ENCODE measurements at regions not wholly inside any gene's neighbourhood (a gene's known extent, or its start where the extent isn't known, plus 50 kb on each side); places are given as distances from the start of the nearest gene placed in this dataset.
"Not testable (repeated sequence)": the region's sequence is repeated elsewhere in the genome, so short reads cannot be mapped to it uniquely, and the experiment has no call there.

DNA sequence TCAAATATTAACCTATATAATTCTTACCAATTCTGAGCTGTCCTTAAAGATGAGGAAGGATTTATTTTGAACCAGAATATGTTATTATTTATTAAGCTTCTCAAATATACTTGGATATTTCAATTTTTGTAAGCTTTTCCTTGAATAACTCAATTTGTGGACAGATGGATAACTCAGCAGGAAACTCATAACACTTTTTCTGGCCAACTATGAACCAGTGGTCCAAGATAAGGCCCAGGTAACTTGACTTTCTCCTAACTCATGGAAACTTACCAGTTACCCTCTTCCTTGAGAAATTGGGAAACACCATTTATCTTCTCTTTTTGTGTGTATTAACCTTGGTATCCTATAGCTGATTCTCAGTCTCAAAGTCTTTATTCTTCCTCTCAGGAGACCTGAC, 427.5 kb upstream of the SYNCRIP start:
- no peak for DNase-seq (ENCODE audit: low spot score)

DNA sequence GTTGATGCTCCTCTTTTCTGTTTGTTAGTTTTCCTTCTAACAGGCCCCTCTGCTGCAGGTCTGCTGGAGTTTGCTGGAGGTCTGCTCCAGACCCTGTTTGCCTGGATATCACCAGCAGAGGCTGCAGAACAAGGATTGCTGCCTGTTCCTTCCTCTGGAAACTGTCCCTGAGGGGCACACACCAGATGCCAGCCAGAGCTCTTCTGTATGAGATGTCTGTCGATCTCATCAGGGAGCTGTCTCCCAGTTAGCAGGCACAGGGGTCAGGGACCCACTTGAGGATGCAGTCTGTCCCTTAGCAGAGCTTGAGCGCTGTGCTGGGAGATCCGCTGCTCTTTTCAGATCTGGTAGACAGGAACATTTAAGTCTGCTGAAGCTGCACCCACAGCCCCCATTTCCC, 422.3 kb upstream of the SYNCRIP start:
- not testable (repeated sequence) for DNase-seq (ENCODE audit: low spot score)

DNA sequence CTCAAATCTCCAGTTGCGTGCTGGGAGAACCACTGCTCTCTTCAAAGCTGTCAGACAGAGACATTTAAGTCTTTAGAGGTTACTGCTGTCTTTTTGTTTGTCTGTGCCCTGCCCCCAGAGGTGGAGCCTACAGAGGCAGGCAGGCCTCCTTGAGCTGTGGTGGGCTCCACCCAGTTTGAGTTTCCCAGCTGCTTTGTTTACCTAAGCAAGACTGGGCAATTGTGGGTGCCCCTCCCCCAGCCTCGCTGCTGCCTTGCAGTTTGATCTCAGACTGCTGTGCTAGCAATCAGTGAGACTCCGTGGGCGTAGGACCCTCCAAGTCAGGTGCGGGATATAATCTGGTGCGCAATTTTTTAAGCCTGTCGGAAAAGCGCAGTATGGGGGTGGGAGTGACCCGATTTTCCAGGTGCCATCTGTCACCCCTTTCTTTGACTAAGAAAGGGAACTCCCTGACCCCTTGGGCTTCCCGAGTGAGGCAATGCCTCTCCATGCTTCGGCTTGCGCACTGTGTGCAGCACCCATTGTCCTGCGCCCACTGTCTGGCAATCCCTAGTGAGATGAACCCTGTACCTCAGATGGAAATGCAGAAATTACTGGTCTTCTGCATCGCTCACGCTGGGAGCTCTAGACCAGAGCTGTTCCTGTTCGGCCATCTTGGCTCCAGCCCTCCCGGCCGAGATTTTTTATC, 414.8 kb upstream of the SYNCRIP start:
- DNase-seq (ENCODE audit: low spot score), result not testable (repeated sequence)

DNA sequence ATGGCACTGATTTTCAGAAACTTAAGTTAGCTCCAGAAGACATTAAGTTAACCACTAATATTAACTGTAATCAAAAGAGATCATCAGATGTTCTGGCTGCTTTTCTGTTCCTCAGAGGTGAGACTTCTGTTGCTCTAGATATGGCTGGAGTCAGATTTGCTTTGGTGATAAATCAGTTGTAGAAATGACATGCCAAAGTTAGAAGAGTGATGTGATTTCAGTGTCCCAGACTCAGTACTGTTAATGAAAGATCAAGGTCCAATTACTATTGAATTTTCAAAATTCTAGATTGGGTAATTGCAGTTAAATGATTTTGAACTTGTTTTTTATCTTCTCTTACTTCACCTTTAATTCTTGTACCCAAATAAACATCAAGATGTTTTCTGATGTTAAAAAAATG, 402.4 kb upstream of the SYNCRIP start:
- DNase-seq (ENCODE audit: low spot score), result no peak

DNA sequence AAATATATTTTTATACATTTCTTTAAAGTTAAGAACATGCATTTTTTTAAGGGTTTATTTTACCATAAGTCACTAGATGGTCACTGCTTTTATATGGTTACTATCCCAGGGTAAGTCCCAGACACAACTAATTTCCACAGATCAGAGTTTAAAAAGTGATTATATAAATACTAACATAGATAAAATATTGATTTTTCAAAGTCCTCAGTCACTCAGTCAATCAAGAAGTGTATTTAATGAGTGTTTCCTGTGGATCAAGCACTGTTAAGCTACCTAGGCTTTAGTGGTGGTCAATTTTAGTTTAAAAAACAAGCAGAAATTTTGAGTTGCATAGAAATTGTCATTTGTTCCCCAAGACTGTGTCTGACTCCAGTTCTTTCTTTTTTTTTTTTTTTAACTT, 399.5 kb upstream of the SYNCRIP start:
- no peak for DNase-seq (ENCODE audit: low spot score)

DNA sequence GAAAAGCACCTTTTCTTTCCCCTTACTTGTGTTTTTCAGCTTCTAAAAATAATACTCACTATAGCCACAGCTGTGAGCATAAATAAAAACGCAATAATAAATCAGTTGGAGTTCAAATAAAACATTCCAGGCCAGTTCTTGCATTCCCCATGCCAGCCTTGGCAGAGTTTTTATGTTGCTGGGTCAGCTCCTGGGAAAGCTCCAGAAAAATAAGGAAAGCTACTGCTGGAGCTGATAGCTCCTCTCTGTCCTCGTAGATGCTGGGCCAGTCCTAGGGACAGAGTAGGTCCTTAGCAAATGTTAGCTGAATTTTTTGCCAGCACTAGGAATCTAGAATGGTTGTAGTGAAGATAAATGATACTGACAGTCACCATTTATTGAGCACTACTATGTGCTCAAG, 389.0 kb upstream of the SYNCRIP start:
- no peak for DNase-seq (ENCODE audit: low spot score)

DNA sequence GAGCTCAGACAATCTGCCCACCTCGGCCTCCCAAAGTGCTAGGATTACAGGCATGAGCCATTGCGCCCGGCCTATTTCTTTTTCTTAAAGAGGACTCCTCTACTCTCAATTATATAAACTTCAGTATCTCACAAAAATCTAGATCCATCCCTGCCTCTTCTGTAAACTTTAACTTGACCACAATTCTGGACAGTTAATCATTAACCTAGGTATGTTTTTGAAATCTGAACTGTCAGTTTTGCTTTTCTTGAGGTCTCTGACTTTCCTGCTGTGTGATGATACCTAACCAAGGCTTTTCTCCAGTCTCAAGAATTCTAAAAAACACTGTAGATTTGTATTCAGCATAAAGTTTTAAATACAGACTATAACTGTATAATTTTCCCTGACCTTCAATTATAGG, 388.2 kb upstream of the SYNCRIP start:
- no peak for DNase-seq (ENCODE audit: low spot score)

DNA sequence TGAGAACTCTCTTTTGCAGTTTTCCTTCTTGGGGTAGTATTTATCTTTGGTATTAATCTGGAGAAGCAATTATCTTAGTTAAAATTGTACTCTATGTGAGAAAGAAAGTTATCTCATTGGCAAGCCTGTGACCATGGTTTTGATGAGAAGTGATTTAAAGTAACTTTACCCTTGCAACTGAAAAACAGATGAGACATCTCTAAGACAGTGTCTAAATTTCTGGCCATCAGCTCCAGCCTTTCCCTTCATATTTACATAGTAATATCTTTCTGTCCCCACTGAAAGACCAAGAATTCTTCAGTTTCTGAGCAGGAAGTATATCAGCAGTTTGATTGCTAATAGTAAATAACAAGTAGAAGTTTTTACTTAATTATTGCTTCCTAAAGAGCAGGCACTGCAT, 386.1 kb upstream of the SYNCRIP start:
- DNase-seq (ENCODE audit: low spot score), result no peak

DNA sequence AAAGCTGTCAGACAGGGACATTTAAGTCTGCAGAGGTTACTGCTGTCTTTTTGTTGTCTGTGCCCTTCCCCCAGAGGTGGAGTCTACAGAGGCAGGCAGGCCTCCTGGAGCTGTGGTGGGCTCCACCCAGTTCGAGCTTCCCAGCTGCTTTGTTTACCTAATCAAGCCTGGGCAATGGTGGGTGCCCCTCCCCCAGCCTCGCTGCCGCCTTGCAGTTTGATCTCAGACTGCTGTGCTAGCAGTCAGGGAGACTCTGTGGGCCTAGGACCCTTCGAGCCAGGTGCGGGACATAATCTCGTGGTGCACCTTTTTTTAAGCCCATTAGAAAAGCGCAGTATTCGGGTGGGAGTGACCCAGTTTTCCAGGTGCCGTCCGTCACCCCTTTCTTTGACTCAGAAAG, 384.2 kb upstream of the SYNCRIP start:
- not testable (repeated sequence) for DNase-seq (ENCODE audit: low spot score)

DNA sequence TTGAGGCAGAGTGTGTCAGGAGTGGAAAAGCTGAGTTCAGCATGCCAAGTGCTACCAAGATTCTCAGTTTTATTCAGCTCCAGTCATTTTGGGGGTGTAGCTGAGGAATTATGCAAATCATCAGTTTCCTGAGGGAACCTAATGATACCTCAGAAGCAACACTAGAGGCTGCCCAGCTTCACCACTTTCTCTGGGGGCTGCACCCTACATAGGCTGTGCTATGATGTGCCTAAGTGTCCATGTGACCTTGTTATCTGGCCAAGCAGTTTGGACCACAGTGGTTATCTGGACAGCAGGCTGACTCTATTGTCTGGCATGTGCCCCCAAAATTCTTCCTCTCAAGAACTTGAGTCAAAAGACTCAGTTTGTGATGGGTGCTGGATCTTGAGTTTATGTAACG, 374.6 kb upstream of the SYNCRIP start:
- DNase-seq (ENCODE audit: low spot score), result no peak

DNA sequence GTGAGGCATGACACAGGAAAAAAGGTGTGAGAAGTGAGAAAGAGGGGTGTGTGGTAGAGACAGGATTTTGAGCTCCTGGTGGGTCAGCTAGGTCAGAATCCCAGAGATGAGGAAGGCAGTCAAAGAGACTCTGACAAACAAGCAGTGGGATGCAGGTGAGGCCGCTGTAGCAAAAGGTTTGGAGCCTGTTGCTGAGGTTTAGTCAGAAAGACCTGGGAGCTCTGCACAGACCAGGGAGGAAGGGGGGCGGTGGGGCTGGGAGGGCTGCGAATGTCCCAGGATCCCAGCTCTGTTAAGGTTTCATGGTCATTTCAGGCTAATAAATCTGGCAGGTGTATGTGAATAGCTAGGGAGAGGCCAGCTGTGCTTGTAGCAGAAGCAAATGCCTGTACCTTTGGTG, 373.9 kb upstream of the SYNCRIP start:
- DNase-seq (ENCODE audit: low spot score), result no peak

DNA sequence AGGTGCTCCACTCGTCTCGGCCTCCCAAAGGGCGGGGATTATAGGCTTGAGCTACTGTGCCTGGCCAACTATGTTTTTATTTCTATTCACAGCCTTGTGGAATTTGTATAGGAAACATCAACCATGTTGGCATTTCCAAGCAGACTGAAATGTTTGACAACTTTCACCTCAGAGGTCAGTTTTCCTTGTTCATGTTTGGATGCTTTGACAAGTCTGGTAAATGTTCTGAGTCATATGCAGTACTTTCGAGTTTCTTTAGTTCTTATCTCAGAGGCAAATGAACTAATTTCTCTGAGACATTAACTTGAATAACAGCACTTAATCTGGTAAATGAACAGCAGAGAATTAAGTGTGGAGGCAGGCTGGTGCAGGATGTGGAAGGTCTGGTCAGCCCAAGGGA, 373.4 kb upstream of the SYNCRIP start:
- no peak for DNase-seq (ENCODE audit: low spot score)

DNA sequence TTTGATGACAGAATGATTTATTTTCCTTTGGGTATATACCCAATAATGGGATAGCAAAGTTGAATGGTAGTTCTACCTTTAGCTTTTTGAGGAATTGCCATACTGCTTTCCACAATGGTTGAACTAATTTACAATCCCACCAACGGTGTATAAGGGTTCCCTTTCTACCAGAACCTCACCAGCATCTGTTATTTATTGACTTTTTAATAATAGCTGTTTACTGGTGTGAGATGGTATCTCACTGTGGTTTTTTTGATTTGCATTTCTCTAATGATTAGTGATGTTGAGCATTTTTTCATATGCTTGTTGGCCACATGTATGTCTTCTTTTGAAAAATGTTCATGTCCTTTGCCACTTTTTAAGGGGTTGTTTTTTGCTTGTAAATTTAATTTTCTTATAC, 370.3 kb upstream of the SYNCRIP start:
- not testable (repeated sequence) for DNase-seq (ENCODE audit: low spot score)

DNA sequence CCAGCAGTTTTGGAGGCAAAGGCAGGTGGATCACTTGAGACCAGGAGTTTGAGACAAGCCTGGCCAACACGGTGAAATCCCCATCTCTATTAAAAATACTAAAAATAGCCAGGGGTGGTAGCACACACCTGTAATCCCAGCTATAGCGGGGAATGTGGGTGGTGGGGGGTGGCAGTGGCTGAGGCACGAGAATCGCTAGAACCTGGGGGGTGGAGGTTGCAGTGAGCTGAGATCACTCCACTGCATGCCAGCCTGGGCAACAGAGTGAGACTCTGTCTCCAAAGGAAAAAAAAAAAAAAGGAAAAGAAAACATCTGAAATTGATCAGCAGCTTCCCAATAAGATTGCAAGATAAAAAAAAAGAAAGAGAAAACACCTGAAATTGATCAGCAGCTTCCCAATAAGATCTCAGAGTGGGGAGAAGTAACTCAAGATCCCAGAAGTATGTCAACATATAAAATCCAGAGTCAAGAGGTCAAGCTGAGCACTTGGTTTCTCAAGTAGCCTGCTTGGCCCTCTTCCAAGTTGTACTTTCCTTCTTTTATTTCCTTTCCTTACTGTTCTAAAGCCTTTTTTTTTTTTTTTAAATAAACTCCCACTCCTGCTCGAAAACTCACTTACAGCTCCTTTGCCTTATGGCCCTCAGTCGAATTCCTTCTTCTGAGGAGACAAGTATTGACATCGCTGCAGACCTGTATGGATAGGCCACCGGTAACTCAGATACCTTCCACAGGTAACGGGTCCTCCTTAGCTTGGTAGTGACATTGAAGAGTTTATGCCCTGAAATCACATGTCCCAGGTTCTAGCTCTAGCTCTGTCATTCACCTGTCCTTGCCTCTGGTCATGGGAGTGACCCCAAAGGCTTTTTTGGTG, 368.5 kb upstream of the SYNCRIP start:
- no peak for DNase-seq (ENCODE audit: low spot score)

DNA sequence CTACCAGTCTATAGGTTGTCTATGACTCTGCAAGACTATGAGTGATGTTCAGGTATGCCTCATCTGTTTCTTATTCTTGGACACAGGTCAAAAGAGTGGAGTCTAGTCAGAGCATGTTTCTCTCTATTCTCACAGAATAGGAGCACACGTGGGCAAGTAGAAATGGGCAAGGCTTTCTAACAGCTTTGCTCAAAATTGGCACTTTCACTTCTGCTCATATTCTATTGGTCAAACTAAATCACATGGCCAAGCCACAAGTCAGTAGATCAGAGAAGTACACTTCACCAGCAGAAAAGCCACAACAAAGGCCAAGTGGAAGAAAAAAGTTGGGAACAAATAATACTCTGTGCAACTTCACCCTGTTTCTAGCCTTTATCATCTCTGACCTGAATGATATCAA, 354.5 kb upstream of the SYNCRIP start:
- DNase-seq (ENCODE audit: low spot score), result no peak

DNA sequence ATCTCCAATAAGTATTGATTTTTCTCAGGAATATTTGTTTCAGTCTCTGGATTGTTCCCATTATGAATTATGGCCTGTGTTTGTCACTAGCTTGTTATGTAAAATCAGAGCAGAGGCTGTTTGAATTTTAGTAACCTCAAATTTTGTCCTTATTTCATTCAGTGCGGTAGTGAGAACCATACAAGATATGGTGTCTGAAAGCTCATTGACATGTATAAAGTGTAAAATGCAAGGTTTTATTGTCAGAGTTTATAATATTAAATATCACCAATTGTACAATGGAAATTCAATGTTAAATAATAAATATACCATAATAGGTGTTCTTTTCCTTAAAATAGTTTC, 353.3 kb upstream of the SYNCRIP start:
- DNase-seq (ENCODE audit: low spot score), result no peak

DNA sequence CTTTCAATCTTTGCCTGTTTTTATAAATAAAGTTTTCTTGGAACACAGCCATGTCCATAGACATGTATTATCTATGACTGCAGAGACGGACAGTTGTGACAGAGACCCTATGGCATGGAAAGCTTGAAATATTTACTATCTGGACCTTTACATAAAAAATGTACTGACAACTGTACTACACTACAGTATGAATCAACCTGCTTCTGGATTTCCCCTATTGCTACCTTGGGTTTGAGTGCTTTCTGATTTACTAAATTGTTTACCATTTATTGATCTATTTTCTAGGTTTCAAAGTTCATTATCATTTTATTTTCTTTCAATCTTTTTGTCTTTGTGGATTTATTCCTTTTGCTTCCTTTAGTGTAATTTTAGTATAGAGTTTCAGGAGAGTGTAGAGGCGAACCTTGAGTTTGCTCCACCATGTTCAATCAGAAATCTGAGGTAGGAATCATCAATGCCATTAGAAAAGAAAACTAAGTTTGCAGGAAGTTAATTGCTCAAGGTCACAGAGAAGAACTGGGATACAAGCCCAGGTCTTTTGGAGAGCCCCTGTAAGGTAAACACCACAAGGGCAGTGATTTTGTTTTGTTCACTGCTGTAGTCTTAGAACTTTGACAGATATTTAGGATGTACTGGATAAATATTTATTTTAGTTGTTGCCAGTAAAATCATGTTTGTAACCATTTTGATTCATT, 352.8 kb upstream of the SYNCRIP start:
- no peak for DNase-seq (ENCODE audit: low spot score)

DNA sequence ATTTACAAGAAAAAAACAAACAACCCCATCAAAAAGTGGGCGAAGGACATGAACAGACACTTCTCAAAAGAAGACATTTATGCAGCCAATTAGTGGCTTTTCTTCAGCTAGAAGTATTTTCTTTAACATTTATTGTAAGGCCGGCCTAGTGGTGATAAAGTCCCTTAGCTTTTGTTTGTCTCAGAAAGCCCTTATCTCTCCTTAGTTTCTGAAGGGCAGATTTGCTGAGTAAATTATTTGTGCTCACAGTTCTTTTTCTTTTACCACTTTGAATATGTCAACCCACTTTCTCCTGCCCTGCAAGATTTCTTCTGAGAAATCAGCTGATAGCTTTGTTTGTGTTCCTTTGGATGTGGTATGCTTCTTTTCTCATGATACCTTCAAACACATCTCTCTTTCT, 344.0 kb upstream of the SYNCRIP start:
- no peak for DNase-seq (ENCODE audit: low spot score)

DNA sequence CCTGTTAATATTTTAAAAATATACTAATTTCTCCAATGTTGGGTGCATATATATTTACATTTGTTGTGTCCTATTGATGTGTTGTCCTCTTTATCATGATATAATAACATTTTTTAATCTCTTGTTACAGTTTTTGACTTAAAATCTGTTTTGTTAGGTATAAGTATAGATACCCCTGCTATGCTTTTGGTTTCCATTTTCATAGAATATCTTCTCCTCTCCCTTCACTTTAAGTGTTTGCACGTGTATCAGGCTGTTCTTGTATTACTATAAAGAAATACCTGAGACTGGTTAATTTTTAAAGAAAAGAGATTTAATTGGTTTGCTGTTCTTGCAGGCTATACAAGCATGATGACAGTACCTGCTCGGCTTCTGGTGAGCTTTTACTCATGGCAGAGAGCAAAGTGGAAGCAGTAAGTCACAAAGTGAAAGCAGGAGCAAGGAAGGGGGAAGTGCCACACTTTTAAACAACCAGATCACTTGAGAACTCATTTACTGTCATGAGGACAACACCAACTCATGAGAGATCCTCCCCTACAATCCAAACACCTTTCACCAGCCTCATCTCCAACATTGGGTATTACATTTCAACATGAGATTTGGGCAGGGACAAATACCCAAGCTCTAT, 340.5 kb upstream of the SYNCRIP start:
- DNase-seq (ENCODE audit: low spot score), result no peak

DNA sequence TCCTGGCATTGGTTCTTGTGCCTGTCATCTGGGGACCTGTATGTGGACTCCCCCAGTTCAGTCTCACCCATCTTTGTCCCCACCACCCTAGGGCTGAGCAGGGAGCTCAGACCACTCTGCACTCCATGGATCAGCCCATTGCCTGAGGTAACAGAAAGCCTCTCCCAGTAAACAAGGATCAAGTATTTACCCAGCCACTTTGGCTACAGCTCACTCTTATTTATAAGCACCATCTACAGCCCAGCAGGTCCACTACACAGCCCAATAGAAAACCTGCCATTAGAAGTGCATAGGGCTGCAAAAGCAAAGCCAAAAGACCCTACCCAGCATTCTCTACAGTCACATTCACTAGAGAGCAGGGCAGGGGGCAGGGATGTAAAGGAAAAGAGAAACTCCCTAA, 335.0 kb upstream of the SYNCRIP start:
- no peak for DNase-seq (ENCODE audit: low spot score)

DNA sequence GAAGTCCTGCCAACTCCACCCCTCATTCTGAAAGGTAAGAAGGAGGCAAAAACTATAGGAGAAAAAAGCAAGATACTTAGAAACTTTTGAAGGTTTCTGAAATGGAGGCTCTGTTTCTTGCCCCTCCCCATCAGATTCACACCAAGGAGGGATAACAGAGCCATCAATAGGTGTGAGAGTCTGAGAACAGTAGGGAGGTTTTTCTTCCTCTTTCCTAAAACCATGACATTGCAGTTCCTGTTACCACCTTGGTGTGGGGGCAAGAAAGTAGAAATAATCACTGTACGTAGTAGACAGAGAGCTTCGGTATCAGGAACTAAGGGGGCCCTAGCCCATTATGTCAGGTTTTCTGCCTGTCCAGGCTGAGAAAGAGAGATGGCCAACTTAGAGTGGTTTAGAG, 333.3 kb upstream of the SYNCRIP start:
- DNase-seq (ENCODE audit: low spot score), result no peak

DNA sequence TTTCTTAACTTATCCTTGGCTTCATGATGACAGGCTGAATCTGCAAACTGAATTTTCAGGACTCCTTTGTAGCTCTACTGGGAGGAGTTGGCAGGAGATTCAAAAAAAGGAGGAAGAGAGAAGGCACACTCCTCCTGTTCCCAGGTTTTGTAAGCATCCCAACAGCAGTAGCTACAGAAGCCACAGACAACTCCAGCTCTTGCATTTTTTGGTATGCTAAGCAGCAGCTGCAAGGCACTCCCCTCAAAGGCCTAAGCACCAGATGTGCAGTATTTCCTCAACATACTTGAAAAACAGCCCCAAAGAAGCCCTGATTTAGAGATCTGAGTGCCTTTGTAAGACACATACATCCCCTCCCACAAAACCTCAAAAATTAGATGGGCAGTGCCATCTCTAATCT, 328.6 kb upstream of the SYNCRIP start:
- DNase-seq (ENCODE audit: low spot score), result no peak

DNA sequence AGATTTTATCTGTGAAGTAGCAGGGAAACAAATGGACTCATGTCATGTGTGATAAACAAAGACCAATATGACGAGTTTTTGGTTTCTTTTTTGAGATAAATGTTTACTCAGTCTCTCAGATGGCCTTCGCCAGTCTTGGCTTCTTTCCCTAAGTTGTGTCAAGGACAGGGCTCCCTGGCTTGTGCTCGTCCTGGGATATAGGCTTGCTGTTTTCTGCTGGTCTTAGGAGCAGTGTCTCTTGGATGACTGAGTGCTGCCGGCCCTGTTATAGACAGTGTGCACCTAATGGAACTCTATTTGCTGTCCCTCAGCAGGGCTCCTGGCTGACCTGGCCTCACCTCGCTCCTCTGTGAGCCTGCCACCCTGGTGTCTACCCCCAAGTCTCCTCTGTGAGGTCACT, 324.1 kb upstream of the SYNCRIP start:
- peak; percentile 5 for DNase-seq (ENCODE audit: low spot score)

Data from H4 (cell line).